Activated T-cell treated with anti-CD3 and anti-CD28 coated beads, Interleukin-2, amount 50 U/mL, for 48 hours (primary cell): ENCODE measurements at regions not wholly inside any gene's neighbourhood (a gene's known extent, or its start where the extent isn't known, plus 50 kb on each side); places are given as distances from the start of the nearest gene placed in this dataset.
"Not testable (repeated sequence)": the region's sequence is repeated elsewhere in the genome, so short reads cannot be mapped to it uniquely, and the experiment has no call there.

Experiments used
- DNase-seq, 2 experiments: peaks; one replicate each; pipeline ENCODE4 v3.0.0-alpha.2; 2020

DNA sequence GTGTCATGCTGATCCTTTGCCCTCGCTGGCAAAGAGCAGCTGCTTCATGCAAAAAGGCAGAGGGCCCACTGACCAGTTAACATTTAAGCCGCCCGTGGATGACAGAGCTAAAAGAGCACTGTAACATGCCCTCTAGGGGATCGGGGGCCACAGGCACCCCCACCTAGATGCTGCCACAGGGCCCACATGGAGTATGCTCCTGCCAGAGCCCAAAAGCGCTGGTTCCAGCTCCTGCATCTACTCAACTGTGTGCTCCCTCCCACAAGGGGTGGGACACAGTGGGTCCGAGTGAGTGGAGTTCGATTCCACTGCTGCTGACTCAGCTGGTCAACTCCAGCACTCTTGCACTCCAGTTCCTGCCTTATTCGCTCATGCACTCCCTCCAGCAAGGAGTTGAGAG is 199.8 kb upstream of the CNTNAP2 start:
- no peak for DNase-seq

DNA sequence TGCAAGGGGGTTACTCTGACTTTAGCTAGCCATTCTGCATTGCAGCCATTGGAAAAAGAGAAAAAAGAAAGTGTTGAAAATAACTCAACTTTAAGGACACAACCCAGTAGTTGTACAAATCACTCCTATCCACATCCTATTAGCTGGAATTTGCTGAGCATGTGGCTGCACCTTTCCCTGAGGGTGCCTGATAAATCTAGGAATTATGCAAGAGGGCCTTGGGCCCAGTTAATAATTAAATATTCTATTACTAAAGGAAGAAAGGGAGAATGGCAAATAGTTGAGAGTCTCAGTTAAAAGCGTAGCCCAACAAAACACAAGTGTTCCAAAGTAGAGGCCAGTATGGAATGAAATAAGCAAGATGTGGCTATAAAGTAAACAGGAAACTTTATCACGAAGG is 200.9 kb upstream of the CNTNAP2 start:
- DNase-seq, result no peak

DNA sequence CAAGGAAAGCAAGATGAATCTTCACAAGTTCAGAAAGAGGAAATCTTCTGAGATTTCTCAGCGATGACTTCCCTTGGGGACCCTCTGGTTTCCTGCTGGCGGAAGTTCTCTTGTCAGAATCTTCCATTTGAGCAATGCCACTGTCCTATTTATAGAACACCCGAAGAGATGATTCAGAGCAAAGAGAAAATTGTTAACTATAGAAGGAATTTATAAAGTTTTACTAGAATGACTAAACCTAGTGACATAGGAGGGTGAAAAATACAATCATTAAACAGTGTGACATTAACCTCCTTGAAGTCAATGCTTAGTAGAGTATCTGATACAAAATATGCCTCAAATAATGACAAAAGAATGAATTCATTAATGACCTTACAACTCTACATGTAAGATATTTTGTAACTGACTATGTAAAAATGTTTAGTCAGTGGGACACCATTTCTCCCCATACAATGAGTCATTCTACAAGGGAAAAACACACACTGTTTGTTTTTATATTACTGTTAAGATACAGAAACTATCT is 206.5 kb upstream of the CNTNAP2 start:
- DNase-seq, result no peak

DNA sequence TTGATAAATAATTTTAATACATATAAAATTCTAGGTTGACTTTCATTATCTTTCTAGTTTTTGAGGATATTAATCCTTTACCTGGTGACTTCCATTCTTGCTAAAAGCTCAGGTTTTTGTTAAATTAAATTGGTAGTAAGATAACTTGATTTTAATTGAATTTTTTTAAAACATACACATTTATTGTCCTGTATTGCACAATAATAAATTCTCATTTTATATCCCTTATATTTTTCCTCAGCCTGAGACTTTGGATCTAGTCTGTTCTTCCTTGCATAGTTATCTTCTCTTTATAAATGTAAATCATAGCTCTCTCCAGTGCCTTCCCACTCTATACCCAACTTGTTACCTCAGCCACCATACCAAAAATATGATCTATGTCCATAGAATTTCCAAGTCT is 212.9 kb upstream of the CNTNAP2 start:
- no peak for DNase-seq

DNA sequence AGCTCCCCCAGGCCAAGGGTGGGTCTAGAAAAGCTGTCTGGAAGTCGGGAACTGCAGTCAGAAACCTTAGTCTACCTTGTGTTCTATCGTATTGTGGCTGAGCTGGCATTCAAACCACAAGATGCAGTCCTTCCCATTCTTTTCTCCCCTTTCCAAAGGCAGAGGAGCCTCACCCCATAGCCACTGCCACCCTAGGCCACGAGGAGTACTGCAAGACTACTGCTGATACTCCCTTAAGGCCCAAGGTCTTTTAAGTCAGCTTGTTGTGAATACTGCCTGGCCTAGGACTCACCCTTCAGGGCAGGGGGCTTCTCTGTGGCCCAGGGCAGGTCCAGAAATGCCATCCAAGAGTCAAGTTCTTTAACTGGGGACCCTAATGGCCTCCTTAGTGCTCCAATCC is 214.5 kb upstream of the CNTNAP2 start:
- DNase-seq, result no peak

DNA sequence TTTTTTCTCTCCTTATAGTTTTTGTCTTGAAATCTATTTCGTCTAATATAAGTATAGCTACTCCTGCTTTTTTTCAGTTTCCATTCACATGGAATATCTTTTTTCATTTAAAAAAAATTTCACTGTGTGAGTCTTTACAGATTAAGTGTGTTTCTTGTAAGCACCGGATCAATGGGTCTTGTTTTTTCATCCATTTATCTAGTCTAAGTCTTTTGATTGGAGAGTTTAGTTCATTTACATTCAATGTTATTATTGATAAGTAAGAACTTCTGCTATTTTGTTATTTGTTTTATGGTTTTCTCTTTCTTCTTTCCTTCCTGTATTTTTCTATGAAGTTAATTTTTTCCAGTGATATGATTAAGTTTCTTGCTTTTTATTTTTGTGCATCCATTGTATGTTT is 216.7 kb upstream of the CNTNAP2 start:
- DNase-seq, result no peak

DNA sequence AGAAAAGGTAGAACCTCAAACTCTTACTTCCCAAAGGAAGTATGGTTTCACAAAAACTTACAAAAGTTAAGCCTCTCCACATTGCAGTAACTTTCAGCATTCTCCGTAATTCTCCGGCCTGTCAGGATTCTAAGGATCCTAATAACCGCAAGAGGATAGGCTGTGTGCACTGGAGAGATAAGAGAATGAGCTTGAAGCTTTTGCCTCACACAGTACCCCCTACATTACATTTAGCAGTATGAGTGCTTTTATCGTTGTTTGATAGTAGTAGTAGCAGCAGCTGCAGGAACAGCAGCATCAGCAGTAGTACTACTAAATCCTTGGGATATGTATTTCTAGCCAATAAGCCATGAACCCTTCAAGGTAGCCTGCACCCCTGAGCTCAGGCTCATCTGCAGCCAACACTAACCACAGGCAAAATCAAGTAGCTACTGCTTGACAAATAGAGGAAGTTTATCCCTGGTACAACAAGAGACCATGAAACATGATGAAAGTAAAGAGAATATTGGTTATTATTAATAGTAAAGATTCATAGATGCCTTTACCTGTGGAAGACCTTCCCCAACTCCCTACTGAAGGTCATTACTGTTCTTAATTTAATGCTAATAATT is 222.6 kb upstream of the CNTNAP2 start:
- no peak for DNase-seq

DNA sequence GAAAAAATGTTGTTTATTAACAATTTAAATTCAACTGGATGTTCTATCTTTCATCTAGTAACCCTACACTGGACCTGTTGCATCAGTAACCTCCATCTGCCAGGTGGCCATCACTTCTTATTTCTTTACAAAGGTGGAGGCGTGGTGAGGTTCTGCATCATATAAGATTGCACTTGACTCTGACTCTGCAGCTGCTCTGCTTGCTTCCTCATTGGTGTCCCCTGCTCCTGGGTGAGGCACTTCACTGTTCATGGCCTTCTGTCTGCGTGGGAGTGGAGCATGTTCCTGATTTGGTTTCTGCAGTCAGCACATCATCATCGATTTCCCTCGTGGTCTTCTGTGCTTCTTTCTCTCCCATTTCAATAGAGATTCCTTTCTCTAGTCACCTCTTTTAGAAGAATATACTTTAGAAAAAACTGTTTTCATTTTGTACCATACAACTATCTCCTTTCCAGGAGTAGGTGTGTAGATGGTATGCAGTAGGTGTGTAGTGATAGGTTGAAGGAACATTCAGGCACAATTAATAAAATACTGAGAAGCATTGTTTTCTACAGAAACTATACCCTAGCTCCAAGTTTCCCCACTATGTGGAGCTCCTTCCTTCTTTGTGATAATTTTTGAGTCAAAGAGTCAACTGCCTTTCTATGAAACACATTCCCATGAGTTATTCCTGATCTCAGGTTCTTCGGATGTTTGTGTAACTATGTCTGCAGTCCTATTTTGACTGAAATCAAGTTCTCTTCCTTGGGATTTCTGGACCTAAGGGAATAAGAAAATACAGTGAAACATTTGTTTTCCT is 231.7 kb upstream of the CNTNAP2 start:
- DNase-seq, result no peak

DNA sequence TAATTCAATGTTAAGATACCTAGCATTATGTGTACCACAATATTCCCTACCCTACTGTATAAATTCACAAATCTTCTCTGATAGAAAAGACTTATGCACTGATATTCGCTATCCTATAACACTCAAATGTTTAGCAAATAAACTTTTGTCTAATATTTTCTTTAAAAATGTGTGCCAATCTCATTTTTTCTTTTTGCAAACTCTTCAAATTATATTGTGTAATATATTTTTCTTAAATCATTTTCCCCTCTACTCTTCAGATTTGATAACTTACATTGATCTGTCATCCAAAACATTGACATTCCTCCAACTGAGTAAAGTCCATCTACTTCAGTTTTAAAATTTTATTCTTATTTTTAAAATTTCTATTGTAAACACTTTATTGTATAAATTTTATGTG is 240.2 kb upstream of the CNTNAP2 start:
- no peak for DNase-seq

DNA sequence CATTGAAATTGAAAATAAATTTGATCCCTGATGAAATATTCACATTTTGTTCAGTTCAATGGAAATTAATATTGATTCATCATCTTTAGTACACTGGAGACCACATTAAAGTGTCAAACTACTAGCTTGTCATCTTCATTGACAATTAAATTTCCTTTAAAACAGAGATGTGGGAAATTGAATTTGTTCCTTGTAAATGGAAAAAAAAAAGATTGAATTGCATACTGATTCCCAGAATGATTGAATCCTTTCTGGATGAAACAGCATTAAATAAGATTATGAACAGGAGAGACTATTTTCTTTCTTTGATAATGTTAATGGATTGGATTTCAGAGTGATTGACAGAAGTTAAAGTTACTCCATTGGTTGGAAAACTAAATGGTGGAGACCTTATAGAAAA is 241.3 kb upstream of the CNTNAP2 start:
- DNase-seq, result no peak

DNA sequence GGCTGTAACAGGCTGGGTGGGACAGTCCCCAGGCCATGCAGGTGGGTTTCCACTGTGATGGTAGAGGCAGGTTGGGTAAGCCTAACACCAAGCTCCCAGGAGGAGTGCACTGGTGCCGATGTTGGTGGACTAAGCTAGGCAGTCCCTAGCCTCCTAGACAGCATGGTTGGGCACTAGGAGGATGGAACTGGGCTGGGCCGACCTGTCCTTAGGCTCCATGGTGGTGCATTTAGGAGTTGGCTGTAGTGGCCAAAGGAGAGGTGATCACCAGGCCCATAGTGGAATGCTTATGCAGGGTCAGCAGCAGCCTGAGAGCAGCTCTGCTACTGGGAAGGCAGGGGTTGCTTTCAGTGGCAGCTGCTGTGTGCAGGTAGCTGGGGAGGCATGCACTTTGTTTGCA is 247.7 kb upstream of the CNTNAP2 start:
- DNase-seq, result no peak

DNA sequence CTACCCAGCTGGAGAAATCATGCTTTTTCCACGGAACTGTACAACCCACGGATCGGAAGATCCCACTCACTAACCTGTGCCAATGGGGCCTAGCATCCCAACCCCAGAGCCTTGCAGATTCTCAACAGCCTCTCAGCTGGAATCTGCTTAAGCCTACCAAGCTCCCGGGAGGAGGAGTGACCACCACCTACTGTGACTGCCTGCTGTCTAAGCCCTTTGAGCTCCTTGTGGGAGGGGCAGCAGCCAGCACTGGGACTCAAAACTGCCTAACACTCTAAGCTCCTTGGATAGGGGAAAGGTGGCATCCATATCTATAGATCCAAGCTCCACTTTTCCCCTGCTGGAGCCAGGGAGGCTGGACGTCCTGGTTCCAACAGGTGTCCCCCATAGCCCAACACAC is 254.4 kb upstream of the CNTNAP2 start:
- DNase-seq, result no peak

DNA sequence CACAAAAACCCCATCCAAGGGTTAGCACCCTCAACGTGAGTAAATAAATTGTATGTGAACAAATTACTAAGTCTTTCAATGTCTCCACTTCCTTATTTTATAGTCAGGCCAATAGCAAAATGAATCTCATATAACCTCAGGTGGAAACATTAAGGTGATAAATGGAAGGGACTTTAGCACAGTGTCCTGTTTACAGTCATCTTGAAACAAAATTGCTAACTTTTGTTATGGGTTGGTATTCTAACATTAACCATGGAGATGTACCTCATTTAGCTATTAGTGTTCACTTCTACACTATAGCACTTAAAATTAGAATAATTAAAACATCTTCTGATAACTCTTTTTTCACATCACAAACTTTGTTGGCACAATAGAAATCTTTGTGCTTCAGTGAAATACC is 255.8 kb upstream of the CNTNAP2 start:
- no peak for DNase-seq

DNA sequence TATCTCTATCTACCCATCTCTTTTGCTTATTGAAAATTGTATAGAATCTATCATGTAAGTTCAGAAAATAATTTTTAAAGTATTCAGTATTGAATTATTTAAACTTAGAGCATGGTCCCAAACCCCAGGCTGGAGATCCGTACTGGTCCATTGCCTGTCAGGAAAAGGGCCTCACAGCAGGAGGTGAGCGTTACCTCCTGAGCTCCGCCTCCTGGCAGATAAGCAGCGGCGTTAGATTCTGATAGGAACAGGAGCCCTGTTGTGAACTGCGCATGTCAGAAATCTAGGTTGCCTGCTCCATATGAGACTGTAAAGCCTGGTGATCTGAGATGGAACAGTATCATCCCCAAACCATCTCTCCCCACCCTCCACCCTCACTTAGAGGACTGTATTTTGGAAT is 266.0 kb upstream of the CNTNAP2 start:
- no peak for DNase-seq

DNA sequence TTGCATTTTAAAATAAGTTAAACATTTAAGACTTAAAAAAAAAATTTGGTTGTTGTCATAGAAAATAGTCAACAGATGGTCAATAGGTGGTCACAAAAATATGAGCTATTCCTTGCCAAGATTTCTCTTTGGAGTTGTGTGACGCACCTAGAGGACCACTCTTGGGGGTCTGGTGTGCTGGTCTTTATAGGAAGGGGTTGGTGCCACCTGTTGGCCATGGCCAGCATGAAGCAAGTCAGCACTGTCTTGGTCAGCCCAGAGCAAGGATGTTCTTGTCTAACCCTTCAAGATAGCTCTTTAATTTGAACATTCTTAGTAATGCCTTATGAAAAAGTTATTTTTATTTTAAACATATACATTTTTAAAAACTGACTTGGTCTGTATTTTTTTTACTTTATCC is 267.9 kb upstream of the CNTNAP2 start:
- DNase-seq, result no peak

DNA sequence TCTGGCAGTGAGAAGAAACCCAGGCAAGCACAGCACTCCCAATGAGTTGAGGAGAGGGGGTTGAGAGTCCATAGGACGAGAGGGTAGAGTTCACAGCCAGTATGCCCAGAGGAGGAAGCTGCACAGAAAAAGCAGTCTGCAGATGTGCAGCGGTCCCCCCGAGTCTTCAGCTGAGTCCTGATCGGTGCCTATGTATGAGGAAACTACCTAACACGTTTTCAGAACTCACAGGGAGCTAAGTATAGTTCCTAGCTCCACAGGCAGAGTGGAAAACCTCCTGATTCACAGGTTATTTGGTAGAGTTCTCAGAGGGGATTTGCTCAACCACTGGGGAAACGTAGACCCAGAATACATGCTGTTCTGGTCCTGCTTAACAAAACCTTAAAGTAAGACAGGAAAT is 271.3 kb upstream of the CNTNAP2 start:
- no peak for DNase-seq

DNA sequence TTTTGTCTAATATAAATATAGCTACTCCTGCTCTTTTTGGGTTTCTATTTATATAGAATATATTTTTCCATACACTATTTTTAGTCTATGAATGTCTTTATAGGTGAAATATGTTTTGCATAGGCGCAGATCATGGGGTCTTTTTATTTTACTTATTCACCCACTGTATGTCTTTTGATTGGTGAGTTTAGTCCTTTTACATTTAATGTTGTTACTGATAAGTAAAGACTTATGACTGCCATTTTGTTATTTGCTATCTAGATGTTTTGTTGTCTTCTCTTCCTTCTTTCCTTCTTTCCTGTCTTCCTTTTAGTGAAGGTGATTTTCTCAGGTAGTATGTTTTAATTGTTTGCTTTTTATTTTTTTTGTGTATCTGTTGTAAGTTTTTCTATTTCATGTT is 276.8 kb upstream of the CNTNAP2 start:
- no peak for DNase-seq

DNA sequence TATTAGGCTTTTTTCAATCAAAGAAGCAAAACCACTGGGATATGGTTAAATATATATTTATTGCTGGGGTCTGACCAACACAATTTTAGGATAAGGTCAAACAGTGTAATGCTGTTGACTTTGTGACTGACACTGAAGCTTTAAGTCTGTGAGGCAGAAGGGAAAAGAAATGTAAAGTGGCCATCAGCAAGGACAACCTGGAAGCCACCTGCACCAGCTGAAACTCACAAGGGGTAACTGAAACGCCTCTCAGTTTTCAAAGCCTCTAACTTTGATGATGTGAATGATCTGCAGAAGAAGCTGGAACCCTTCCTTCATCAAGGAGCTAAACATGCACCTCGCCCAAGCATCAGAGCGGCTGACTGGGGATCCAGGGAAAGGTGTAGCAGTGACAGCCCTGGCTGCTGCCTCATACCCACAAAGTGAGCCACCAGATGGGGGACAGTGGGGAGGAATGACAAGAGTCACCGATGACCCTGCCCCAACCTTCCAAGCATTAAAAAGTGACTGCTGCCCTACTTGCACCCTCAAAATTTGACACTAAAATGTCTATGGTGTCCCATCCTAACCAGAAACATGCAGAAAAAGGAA is 284.9 kb upstream of the CNTNAP2 start:
- no peak for DNase-seq

DNA sequence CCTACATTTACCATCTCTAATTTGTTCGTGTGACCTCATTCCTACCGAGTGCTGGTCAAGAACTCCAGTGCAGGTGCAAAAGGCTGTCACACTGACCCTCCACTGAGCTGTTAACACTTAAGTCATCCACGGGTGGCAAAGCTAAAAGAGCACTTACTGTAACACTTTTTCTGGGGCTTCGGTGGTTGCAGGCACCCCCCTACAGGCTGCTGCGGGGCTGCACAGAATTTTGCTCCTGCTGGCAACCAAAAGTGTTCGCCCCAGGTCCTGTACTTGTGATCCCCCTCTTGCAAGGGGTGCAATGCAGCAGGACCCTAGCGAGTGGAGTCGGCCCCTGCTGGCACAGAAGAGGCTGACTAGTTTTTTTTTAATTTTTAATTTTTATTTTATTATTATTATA is 298.9 kb upstream of the CNTNAP2 start:
- no peak for DNase-seq

DNA sequence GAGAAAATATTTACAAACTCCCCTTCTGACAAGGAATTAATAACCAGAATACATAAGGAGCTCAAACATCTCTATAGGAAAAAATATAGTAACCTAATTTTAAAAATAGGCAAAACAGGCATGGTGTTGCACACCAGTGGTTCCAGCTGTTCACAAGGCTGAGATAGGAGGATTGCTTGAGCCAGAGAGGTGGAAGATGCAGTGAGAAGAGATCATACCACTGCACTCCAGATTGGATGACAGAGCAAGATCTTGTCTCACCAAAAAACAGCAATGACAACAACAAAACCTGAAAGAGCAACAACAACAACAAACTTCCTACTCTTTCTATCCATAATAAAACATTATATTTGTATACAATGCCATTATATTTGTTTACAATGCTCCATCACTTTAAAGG is 304.4 kb upstream of the CNTNAP2 start:
- no peak for DNase-seq

DNA sequence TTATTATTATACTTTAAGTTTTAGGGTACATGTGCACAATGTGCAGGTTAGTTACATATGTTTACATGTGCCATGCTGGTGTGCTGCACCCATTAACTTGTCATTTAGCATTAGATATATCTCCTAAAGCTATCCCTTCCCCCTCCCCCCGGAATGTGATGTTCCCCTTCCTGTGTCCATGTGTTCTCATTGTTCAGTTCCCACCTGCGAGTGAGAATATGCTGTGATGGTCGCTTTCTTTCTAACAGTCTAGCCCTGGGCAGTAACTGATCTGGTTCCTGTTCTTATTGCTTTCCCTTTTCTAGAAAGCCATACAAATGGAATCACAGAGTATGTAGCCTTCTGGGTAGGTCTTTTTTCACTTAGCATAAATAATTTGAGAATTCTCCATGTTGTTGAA is 311.1 kb upstream of the CNTNAP2 start:
- not testable (repeated sequence) for DNase-seq

DNA sequence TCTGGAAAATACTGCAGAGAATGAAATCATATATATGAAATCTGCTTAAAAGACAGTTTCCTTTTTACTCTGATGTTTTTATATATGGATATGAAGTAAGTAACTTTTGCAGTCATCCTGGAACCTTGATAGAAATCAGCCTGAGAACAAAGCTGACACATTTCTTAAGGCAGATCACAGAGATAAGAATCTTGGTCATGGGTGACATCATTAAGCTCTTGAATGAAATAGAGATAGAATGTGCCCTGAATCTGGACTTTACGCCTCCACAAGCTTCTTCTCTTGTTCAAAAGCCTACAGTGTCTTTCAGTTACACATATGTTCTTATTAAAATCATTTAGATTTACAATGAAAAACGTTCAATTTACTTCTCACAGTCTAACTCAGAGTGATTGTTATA is 319.1 kb upstream of the CNTNAP2 start:
- no peak for DNase-seq

DNA sequence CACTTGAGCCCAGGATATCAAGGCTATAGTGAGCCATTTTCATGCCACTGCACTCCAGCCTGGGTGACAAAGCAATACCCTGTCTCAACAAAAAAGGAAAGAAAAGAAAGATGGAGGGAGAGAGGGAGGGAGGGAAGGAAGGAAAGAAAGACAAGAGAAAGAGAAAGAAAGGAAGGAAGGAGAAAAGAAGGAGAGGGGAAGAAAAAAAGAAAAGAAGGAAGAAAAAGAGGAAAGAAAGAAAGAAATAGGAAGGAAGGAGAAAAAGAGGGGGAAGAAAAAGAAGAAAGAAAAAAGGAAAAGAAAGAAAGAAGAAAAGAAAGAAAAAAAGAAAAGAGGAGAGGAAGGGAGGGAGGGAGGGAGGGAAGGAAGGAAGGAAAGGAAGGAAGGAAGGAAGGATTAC is 321.5 kb upstream of the CNTNAP2 start:
- no peak for DNase-seq
